Large intestine (tissue), 3 donors: ENCODE measurements at regions not wholly inside any gene's neighbourhood (a gene's known extent, or its start where the extent isn't known, plus 50 kb on each side); places are given as distances from the start of the nearest gene placed in this dataset.

ENCODE experiments used
- DNase-seq, 2 donors: peaks; one replicate each; pipeline versions ENCODE4 v3.0.0 to v3.0.0-alpha.2; 2013
- H3K27ac ChIP-seq: one replicate; pipeline ENCODE4 v1.5.1; 2013; ENCODE audit warnings: low read length
- H3K27me3 ChIP-seq: 2 replicates; pipeline ENCODE4 v1.6.1; 2013; ENCODE audit warnings: low read length; ENCODE audit not compliant: control insufficient read depth, insufficient read depth
- H3K36me3 ChIP-seq: 2 replicates; pipeline ENCODE4 v1.6.1; 2013; ENCODE audit warnings: low read length; ENCODE audit not compliant: control insufficient read depth, insufficient read depth
- H3K4me1 ChIP-seq: one replicate; pipeline ENCODE4 v1.6.1; 2013; ENCODE audit warnings: low read length; ENCODE audit not compliant: control insufficient read depth, insufficient read depth
- H3K4me3 ChIP-seq: one replicate; pipeline ENCODE4 v1.5.1; 2013; ENCODE audit warnings: low read length
- H3K9me3 ChIP-seq: one replicate; pipeline ENCODE4 v1.6.1; 2013; ENCODE audit warnings: mild to moderate bottlenecking, low read depth, low read length, moderate library complexity; ENCODE audit not compliant: control insufficient read depth
- WGBS: methylation state at CpG from one replicate; pipeline ENCODE4 v1.1.5; 2013; ENCODE audit warnings: low lambda C conversion rate; ENCODE audit not compliant: insufficient coverage; 5-methylcytosine and 5-hydroxymethylcytosine counted together

DNA sequence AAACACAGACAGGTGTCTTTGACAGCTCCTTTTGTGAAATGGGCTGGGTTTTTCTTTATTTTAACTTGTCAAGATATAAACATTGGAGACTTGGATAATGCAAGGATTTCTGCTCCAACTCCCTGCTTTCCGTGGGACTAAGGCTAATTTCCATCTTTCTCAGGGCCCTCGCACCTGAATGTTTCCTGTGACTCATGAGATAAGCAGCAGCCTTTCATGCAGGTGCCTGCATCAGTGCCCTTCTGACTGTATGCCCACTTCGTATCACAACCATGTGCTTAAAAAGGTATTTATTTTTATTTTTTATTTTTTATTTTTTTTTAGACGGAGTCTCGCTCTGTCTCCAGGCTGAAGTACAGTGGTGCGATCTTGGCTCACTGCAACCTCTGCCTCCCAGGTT, 736.1 kb downstream of the DOK5 start:
- H3K27me3 ChIP-seq: no peaks in the 10 kb centered on the region
- no peak overlapping the region for H3K27ac ChIP-seq
- WGBS: 97% methylated on average over 4 of the region's 6 CpGs
- H3K4me1 ChIP-seq: no peaks in the 10 kb centered on the region
- no peaks in the 10 kb centered on the region for H3K36me3 ChIP-seq
- H3K4me3 ChIP-seq: no peak overlapping the region
- DNase-seq: no peak
- no peaks in the 10 kb centered on the region for H3K9me3 ChIP-seq

DNA sequence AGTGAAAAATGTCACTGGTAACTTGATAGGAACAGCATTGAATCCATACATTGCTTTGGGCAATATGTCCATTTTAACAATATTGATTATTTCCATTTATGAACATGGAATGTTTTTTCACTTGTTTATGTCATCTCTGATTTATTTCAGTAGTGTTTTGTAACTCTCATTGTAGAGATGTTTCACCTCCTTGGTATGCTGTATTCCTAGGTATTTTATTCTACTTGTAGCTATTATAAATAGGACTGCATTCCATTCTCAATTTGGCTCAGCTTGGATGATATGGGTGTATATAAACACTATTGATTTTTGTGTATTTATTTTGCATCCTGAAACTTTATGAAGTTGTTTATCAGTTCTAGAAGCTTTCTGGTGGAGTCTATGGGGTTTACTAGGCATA, 730.3 kb downstream of the DOK5 start:
- Histone ChIP-seq H3K9me3 (no peaks in the 10 kb centered on the region), H3K4me3 (no peak overlapping the region), H3K27ac (no peak overlapping the region), H3K27me3 (no peaks in the 10 kb centered on the region), H3K36me3 (no peaks in the 10 kb centered on the region), H3K4me1 (no peaks in the 10 kb centered on the region)
- no peak for DNase-seq

DNA sequence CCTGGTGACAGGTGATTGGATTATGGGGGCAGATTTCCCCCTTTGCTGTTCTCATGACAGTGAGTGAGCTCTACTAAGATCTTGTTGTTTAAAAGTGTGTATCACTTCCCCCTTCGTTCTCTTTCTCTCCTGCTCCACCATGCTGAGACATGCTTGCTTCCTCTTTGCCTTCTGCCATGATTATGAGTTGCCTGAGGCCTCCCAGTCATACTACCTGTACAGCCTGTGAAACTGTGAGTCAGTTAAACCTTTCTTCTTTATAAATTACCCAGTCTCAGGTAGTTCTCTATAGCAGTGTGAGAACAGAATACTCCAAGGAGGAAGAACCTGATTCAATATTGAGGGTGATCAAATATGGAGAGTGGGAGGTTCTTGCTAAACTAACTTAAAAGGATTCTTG, 724.9 kb downstream of the DOK5 start:
- Histone ChIP-seq H3K9me3 (no peaks in the 10 kb centered on the region), H3K4me3 (no peak overlapping the region), H3K27ac (no peak overlapping the region), H3K4me1 (no peaks in the 10 kb centered on the region), H3K27me3 (no peaks in the 10 kb centered on the region), H3K36me3 (no peaks in the 10 kb centered on the region)
- WGBS: 73% methylated on average over 1 of the region's 1 CpG
- DNase-seq: no peak

DNA sequence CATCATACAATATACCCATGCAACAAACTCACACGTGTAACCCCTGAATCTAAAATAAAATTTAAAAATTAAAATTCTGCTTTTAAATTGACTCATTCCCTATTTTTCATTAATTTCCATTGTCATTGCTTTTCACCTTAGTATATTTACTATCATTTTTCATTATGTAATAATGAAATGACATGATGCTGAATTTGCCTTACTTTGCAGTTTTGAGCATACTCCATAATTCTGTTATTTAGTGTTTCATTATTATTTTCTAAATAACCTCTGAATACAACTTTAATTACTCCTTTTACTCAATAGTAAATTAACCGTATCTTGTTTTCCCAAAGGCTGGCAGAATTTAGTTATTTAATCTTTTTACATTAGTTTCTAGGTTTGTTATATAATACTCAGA, 719.6 kb downstream of the DOK5 start:
- no peak overlapping the region for H3K27ac ChIP-seq
- no peaks in the 10 kb centered on the region for H3K9me3 ChIP-seq
- H3K27me3 ChIP-seq: no peaks in the 10 kb centered on the region
- H3K4me3 ChIP-seq: no peak overlapping the region
- H3K4me1 ChIP-seq: no peaks in the 10 kb centered on the region
- 100% methylated on average over 2 of the region's 2 CpGs for WGBS
- DNase-seq: no peak
- H3K36me3 ChIP-seq: no peaks in the 10 kb centered on the region

DNA sequence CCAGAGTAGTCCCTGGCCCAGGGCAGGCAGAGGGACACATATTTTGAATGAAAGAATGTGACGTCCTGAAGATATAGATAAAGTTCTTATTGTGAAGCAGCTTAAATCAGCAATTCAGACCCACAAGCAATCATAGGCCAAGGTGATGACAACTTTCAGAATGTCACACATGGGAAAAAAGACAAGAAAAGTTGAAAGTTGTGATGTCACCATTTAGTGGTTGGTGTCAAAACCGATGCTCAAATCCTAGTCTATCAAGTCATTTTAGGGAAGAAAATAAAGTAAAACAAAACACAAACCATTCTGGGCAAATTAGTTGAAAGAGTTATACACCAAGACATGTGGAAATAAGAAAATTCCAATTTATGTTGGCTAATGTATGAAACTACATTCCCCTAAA, 710.8 kb downstream of the DOK5 start:
- no peak overlapping the region for H3K4me3 ChIP-seq
- no peaks in the 10 kb centered on the region for H3K4me1 ChIP-seq
- H3K36me3 ChIP-seq: no peaks in the 10 kb centered on the region
- no peaks in the 10 kb centered on the region for H3K9me3 ChIP-seq
- H3K27ac ChIP-seq: no peak overlapping the region
- DNase-seq: no peak
- 88% methylated on average over 1 of the region's 2 CpGs for WGBS
- no peaks in the 10 kb centered on the region for H3K27me3 ChIP-seq

DNA sequence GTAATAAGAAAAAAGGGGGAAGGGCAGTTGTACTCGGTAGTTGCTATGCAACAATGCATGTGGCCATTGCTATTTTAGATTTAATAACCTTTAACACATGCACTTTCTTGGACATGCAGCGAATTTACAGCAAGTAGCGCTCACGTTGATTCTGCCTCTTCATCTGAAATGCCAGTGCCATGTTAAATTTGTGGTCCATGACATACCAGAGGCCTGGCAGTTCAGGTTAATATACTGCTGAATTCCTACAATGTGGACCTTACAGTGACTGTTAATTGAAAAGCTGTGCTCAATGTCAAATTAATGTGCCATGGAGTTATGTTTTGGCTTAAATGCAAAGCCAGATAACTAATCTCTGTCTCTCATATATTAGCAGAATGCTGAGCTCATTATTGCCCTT, 699.7 kb downstream of the DOK5 start:
- Histone ChIP-seq H3K9me3 (no peaks in the 10 kb centered on the region), H3K27ac (no peak overlapping the region), H3K36me3 (no peaks in the 10 kb centered on the region), H3K4me3 (no peak overlapping the region), H3K27me3 (no peaks in the 10 kb centered on the region), H3K4me1 (no peaks in the 10 kb centered on the region)
- no peak for DNase-seq
- WGBS: no CpG with 5 or more reads among the region's 4 CpGs

DNA sequence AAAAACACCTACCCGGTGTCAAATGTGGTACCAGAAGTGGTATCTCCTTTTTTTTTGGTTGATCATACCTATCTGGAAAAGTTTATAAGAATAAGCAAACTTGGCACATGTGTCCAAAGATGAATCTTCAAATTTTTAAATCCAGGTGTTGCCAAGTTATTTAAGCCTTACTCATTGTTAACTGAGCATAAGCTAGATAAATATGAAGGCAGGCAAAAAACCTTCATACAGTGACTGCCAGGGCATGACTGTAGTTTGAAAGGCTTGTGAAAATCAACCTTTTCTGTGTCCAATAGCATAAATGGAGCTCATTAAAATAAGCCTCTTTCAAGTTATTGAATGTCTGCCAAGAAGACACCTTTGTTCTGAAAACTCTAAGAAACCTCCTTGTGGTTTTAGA, 699.2 kb downstream of the DOK5 start:
- 100% methylated on average over 1 of the region's 1 CpG for WGBS

DNA sequence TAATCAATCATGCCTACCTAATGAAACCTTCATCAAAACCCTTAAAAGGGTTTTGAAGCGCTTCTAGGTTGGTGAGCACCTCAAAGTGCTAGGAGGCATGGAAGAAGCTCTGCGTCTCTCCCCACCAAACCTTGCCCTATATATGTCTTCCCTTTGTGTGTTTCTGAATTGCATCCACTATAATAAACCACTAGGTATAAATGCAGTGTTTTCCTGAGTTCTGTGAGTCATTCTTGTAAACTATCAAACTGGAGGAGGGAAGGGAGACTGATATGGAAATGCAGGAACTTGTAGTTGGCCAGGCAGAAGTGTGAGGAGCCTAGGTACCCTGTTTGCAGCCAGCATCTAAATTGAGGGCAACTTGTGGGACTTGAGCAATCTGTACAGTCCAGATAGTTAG, 698.8 kb downstream of the DOK5 start:
- Histone ChIP-seq H3K4me3 (no peak overlapping the region), H3K9me3 (no peaks in the 10 kb centered on the region), H3K27ac (no peak overlapping the region), H3K4me1 (no peaks in the 10 kb centered on the region), H3K27me3 (no peaks in the 10 kb centered on the region), H3K36me3 (no peaks in the 10 kb centered on the region)
- DNase-seq: no peak
- no CpG with 5 or more reads among the region's 2 CpGs for WGBS

More for the DNA sequence above, 699.2 kb downstream of the DOK5 start:
- H3K27me3 ChIP-seq: no peaks in the 10 kb centered on the region
- DNase-seq: no peak
- H3K9me3 ChIP-seq: no peaks in the 10 kb centered on the region
- H3K36me3 ChIP-seq: no peaks in the 10 kb centered on the region
- no peak overlapping the region for H3K4me3 ChIP-seq
- no peaks in the 10 kb centered on the region for H3K4me1 ChIP-seq
- no peak overlapping the region for H3K27ac ChIP-seq

DNA sequence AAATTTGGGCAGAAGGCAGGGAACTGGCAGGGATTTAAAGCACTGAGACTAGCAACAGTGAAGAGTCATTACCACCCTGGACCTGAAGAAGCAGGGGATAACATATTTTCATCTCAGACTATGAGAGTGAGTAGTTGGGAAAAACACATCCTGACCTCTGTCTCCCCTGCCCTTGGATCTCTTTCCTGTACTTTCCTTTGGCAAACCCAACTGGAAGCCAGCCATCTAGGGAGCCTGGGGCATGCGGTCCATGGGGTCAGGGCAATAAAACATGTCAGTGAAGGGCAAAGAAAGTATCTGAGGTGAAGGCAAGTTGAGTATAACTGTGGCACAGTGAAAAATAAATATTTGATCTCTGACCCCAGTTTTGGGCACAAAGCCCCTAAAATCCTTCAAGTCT, 698.2 kb downstream of the DOK5 start:
- no peak overlapping the region for H3K4me3 ChIP-seq
- H3K9me3 ChIP-seq: no peaks in the 10 kb centered on the region
- no peaks in the 10 kb centered on the region for H3K27me3 ChIP-seq
- H3K27ac ChIP-seq: no peak overlapping the region
- DNase-seq: no peak
- no peaks in the 10 kb centered on the region for H3K4me1 ChIP-seq
- H3K36me3 ChIP-seq: no peaks in the 10 kb centered on the region
- WGBS: no CpG with 5 or more reads among the region's 1 CpG

DNA sequence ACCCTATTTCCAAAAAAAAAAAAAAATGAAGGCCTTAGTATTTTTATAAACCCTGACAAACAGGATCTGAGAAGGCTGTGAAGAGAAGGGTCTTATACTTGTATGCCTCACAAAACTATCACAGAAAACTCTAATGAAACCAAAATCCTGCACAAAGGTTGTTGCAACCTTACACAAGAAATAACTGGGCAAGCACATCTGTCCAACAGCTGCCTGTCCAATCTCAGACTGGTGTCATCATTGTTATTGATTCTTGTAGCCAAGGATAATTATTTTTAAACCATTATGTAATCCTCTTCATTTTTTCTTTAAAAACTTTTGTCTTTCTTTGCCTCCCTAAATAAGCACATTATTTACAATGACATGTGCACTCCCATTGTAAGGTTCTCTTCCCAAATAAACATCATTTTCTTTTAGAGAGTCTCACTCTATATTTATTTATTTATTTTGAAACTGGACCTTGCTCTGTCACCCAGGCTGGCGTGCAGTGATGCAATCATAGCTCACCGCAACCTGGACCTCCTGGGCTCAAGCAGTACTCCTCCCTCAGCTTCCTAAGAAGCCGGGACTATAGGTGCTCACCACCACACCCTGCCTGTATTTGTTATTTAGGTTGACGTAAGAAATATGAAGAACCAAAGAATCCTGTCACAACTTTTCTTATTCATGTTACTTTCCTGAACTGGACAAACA, 697.1 kb downstream of the DOK5 start:
- Histone ChIP-seq H3K4me3 (no peak overlapping the region), H3K27me3 (no peaks in the 10 kb centered on the region), H3K9me3 (no peaks in the 10 kb centered on the region), H3K4me1 (no peaks in the 10 kb centered on the region), H3K27ac (no peak overlapping the region), H3K36me3 (no peaks in the 10 kb centered on the region)
- WGBS: no CpG with 5 or more reads among the region's 4 CpGs
- no peak for DNase-seq

DNA sequence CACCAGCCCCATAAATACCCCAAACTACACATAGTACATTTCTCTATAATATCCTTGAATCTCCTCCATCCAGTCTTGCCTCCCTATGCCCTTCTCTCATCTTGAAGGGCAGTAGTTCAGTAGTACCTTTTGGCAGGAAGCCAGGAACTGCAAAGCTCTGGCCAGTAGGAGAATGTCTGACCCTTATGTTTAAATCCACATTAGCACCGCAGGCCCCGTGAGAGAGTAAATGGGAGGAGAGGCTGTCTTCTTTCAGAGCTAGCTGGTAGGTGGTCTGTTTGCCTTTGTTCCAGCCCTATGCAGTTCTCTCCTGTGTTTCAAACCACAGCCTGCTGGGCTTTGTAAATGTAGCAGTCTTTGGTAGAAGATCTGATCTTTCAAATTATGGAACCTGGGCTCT, 690.7 kb downstream of the DOK5 start:
- no peaks in the 10 kb centered on the region for H3K27me3 ChIP-seq
- no peaks in the 10 kb centered on the region for H3K36me3 ChIP-seq
- H3K4me3 ChIP-seq: no peak overlapping the region
- no peaks in the 10 kb centered on the region for H3K9me3 ChIP-seq
- no peaks in the 10 kb centered on the region for H3K4me1 ChIP-seq
- no peak for DNase-seq
- H3K27ac ChIP-seq: no peak overlapping the region
- WGBS: no CpG with 5 or more reads among the region's 2 CpGs
